ENCODE measurements at regions not wholly inside any gene's neighbourhood (a gene's known extent, or its start where the extent isn't known, plus 50 kb on each side); places are given as distances from the start of the nearest gene placed in this dataset.

DNA sequence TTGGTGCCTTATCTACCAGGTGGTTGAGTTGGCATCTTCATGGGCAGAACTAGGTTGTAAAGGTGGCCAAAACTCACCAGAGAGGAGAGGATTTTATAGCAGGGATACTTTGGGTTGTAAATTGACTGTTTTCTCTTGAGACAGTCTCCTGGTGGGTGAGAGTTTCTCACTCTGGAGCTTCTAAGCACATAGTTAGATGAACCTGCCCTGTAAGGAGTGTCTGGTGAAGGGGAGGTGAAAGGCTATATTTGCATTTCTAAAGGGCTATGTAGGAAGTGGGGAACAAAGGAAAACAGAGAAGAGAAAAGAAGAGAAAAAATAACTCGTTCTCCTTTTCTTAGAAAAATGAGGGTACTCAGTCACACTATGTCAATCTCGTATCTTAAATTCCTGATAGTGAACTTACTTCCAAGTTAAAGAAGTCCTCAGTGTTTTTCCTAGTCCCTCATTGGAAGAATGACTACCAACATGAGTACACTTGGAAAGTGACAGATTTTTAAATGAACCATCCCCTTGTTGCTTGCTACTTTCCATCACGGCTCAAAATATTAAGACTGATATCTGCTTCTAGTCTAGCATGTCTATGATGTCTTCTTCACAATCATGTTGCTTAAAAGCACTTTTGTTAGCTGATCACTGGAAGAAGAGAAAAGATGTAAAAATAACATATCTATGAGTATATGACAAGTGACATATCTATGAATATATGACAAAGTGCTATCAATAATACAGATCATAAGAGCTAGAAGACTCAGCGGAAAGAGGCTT is 113.8 kb upstream of the P2RY1 start:
- DNase-seq: no peak
- intact Hi-C loops (cut with DNase I; ENCODE audit: low total_unique reads): no loop called here
- no peak for TF ChIP-seq POLR2A (IDR thresholded peaks at IDR 0.05)
- H3K4me3 ChIP-seq: no peak overlapping the region
- no peaks in the 10 kb centered on the region for H3K9me3 ChIP-seq
- H3K4me1 ChIP-seq: no peaks in the 10 kb centered on the region
- H3K27ac ChIP-seq: no peak overlapping the region
- H3K27me3 ChIP-seq (replicated peaks in 1 of 7): no peaks in the 10 kb centered on the region
- H3K36me3 ChIP-seq: no peaks in the 10 kb centered on the region
- 80 to 89% (median 88%) methylated on average over 4 of the region's 4 CpGs for WGBS, 5 donors

DNA sequence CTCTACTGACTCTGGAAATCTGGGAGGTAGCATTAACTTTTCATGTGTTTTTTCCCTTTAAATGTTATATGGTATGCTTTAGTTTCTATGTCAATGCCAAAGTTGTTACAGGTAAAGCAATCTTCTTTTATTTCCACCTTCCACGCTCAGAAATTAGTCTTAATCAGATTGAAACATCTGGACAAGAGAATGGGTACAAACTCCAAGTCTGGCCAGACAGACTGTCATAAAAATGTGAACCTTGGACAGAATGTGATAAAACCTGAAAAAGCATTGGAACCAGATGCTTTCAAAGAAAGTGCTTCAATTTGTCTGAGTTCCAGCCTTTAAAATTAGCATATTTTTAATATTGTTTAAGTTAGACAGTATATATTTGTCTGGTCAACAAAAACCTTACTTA is 110.7 kb upstream of the P2RY1 start:
- no peak overlapping the region for H3K27ac ChIP-seq
- WGBS, 5 donors: 77 to 98% (median 89%) methylated on average over 1 of the region's 1 CpG
- H3K9me3 ChIP-seq: no peaks in the 10 kb centered on the region
- DNase-seq: no peak
- H3K4me3 ChIP-seq: no peak overlapping the region
- no peaks in the 10 kb centered on the region for H3K27me3 ChIP-seq (replicated peaks in 1 of 7)
- H3K36me3 ChIP-seq: no peaks in the 10 kb centered on the region
- TF ChIP-seq, protein P1, sequence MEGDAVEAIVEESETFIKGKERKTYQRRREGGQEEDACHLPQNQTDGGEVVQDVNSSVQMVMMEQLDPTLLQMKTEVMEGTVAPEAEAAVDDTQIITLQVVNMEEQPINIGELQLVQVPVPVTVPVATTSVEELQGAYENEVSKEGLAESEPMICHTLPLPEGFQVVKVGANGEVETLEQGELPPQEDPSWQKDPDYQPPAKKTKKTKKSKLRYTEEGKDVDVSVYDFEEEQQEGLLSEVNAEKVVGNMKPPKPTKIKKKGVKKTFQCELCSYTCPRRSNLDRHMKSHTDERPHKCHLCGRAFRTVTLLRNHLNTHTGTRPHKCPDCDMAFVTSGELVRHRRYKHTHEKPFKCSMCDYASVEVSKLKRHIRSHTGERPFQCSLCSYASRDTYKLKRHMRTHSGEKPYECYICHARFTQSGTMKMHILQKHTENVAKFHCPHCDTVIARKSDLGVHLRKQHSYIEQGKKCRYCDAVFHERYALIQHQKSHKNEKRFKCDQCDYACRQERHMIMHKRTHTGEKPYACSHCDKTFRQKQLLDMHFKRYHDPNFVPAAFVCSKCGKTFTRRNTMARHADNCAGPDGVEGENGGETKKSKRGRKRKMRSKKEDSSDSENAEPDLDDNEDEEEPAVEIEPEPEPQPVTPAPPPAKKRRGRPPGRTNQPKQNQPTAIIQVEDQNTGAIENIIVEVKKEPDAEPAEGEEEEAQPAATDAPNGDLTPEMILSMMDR (IDR thresholded peaks at IDR 0.05 in 8 of 11, conservative IDR thresholded peaks at IDR 0.05 in 3 of 11): no peak
- TF ChIP-seq POLR2AphosphoS5 (IDR thresholded peaks at IDR 0.05): no peak
- no peak for TF ChIP-seq POLR2A (IDR thresholded peaks at IDR 0.05)
- no peaks in the 10 kb centered on the region for H3K4me1 ChIP-seq
- intact Hi-C loops (cut with DNase I; ENCODE audit: low total_unique reads): no loop called here

DNA sequence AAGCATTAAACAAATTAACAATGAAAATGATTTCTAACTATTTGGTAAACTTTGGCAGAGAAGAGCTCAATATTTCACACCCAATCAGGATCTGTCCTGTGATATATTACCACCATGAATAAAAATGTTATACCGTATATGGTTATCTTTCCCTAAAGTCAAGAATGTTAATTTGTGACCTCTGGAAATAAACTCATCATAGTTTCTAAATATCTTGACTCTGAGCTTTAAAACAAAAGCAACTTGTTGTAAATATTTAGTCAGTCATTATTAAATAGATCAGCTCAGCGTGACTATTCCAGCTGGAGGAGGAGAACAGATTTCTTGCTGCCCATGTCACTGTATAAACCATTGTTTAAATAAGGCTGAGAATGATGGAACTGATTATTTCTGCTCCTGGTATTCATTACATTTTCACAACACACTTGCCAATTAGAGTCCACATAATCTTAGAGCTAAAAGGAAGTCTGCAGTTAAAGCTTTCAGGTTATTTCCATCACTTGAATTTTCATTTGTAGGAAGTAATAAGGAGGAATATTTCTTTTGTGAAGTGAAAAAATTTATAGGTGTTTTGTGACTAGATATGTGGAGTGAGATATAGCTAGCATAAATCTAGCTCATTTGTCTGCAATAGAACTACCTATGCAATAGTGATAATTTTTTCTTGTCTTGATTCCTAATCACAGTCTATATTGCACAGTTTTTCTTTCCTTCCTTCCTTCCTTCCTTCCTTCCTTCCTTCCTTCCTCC is 106.5 kb upstream of the P2RY1 start:
- H3K27ac ChIP-seq: no peak overlapping the region
- TF ChIP-seq, protein P1 (IDR thresholded peaks at IDR 0.05 in 8 of 11, conservative IDR thresholded peaks at IDR 0.05 in 3 of 11): no peak
- TF ChIP-seq POLR2A (IDR thresholded peaks at IDR 0.05) (no peak), POLR2AphosphoS5 (IDR thresholded peaks at IDR 0.05) (no peak)
- H3K27me3 ChIP-seq (replicated peaks in 1 of 7): no peaks in the 10 kb centered on the region
- no peak overlapping the region for H3K4me3 ChIP-seq
- DNase-seq: no peak
- no peaks in the 10 kb centered on the region for H3K4me1 ChIP-seq
- no peaks in the 10 kb centered on the region for H3K36me3 ChIP-seq
- intact Hi-C loops (cut with DNase I; ENCODE audit: low total_unique reads): no loop called here
- WGBS, 5 donors: 66 to 86% (median 83%) methylated on average over 2 of the region's 2 CpGs
- no peaks in the 10 kb centered on the region for H3K9me3 ChIP-seq

DNA sequence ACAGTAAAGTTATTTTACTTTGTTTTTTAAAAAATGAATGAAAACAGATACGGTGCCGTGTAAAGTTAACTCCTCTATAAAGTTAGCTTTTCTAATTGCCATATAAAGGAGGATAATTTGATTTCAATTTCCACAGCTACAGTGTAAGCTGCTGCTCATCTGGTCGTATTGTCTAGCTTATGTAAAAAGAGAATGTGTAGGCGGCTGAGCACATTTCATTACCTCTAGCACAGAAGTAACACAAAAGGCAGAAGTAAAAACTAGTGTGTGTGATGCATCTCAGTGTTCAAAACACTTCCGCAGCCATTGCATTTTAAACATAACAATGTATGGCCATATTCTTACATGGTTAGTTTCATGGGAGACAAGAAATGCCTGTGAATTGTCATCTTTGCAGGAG is 105.0 kb upstream of the P2RY1 start:
- no peak for DNase-seq
- no peaks in the 10 kb centered on the region for H3K4me1 ChIP-seq
- intact Hi-C loops (cut with DNase I; ENCODE audit: low total_unique reads): no loop called here
- TF ChIP-seq POLR2AphosphoS5 (IDR thresholded peaks at IDR 0.05) (no peak), POLR2A (IDR thresholded peaks at IDR 0.05) (no peak)
- TF ChIP-seq, protein P1 (IDR thresholded peaks at IDR 0.05 in 8 of 11, conservative IDR thresholded peaks at IDR 0.05 in 3 of 11): no peak
- WGBS, 5 donors: 84 to 88% (median 87%) methylated on average over 5 of the region's 5 CpGs
- no peak overlapping the region for H3K27ac ChIP-seq
- no peak overlapping the region for H3K4me3 ChIP-seq
- H3K27me3 ChIP-seq (replicated peaks in 1 of 7): no peaks in the 10 kb centered on the region
- no peaks in the 10 kb centered on the region for H3K36me3 ChIP-seq
- H3K9me3 ChIP-seq: no peaks in the 10 kb centered on the region
